ENCODE measurements at regions not wholly inside any gene's neighbourhood (a gene's known extent, or its start where the extent isn't known, plus 50 kb on each side); places are given as distances from the start of the nearest gene placed in this dataset.

- no peak overlapping the region for H3K23ac ChIP-seq (ENCODE audit: low read depth, low read length, poor library complexity)
- H3K4me1 ChIP-seq (ENCODE audit: control insufficient read depth in 2 of 2, insufficient read depth in 1 of 2, low read depth in 1 of 2, low read length in 2 of 2), result peaks cover 0 to 4% of the 10 kb centered on the region in 2 donors
- no peak for DNase-seq (ENCODE audit: low spot score)
- H2BK12ac ChIP-seq (ENCODE audit: low read length), result no peak overlapping the region
- no peaks in the 10 kb centered on the region for H3K36me3 ChIP-seq (replicated peaks in 1 of 2; ENCODE audit: control insufficient read depth in 2 of 2, insufficient read depth in 2 of 2, low read length in 2 of 2)
- H3K4me3 ChIP-seq (ENCODE audit: low read length in 2 of 2), result no peak overlapping the region
- H4K8ac ChIP-seq (ENCODE audit: low read depth, low read length), result no peak overlapping the region
- peaks cover 0 to 2% of the 10 kb centered on the region in 2 donors for H3K9me3 ChIP-seq (replicated peaks in 1 of 2; ENCODE audit: control insufficient read depth in 2 of 2, insufficient read depth in 1 of 2, low read depth in 1 of 2, low read length in 2 of 2)
- no peak overlapping the region for H3K18ac ChIP-seq (ENCODE audit: low read length)
- no peak overlapping the region for H4K91ac ChIP-seq (ENCODE audit: low read depth, low read length, poor library complexity)
- no peak overlapping the region for H3K4me2 ChIP-seq (ENCODE audit: insufficient read depth, low read length, poor library complexity, severe bottlenecking)
- no peak overlapping the region for H3K4ac ChIP-seq (ENCODE audit: low read length)
- H2AFZ ChIP-seq (ENCODE audit: low read length), result no peak overlapping the region
- H2BK5ac ChIP-seq (ENCODE audit: low read length), result no peak overlapping the region
- no peak overlapping the region for H2BK120ac ChIP-seq (ENCODE audit: low read depth, low read length)
- no peak overlapping the region for H3K27ac ChIP-seq (replicated peaks; ENCODE audit: low read length)
- no peaks in the 10 kb centered on the region for H3K79me1 ChIP-seq (ENCODE audit: low read depth, low read length)
- no peak overlapping the region for H3K9ac ChIP-seq (ENCODE audit: low read depth, low read length, poor library complexity)
- WGBS, 2 donors (ENCODE audit: extremely low coverage in 2 of 2, insufficient read length in 2 of 2, insufficient replicate concordance in 1 of 2), result no CpG with 5 or more reads among the region's 2 CpGs
- no peaks in the 10 kb centered on the region for H3K27me3 ChIP-seq (ENCODE audit: control insufficient read depth in 3 of 3, insufficient read depth in 3 of 3, low read depth in 1 of 3, low read length in 3 of 3)
- H2AK5ac ChIP-seq (ENCODE audit: low read depth, low read length), result no peak overlapping the region
- no peak overlapping the region for H3K14ac ChIP-seq (ENCODE audit: low read length)
- H2BK15ac ChIP-seq (ENCODE audit: low read length), result no peak overlapping the region
These were observed 170.0 kb upstream of the DAAM1 start for GRCh38 chr14:59018460-59018859.

DNA sequence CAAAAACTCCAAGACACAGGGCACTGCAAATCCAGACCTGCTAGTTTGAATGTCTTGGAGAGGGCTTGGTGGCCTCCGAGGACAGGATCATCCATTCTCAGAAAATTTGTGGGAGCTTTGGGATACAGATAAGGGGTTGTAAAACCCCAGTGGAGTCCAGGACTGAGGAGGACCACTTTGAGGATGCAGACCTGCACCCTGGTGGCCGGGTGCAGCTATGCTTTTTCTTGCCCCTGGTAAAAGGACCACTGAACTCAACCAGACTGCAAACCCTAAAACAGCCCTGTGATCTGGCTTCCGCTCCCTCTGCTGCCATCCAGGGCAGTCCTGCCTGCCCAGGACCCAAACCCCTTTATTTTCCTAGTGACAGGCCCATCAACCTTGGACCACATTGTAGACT is 169.5 kb upstream of the DAAM1 start:
- H3K27ac ChIP-seq (replicated peaks; ENCODE audit: low read length), result no peak overlapping the region
- H3K4me3 ChIP-seq (ENCODE audit: low read length in 2 of 2), result no peak overlapping the region
- no peaks in the 10 kb centered on the region for H3K79me1 ChIP-seq (ENCODE audit: low read depth, low read length)
- H4K91ac ChIP-seq (ENCODE audit: low read depth, low read length, poor library complexity), result no peak overlapping the region
- no peak overlapping the region for H2BK15ac ChIP-seq (ENCODE audit: low read length)
- H2BK120ac ChIP-seq (ENCODE audit: low read depth, low read length), result no peak overlapping the region
- no peak overlapping the region for H3K14ac ChIP-seq (ENCODE audit: low read length)
- no peak overlapping the region for H4K8ac ChIP-seq (ENCODE audit: low read depth, low read length)
- H3K27me3 ChIP-seq (ENCODE audit: control insufficient read depth in 3 of 3, insufficient read depth in 3 of 3, low read depth in 1 of 3, low read length in 3 of 3), result no peaks in the 10 kb centered on the region
- H3K9me3 ChIP-seq (replicated peaks in 1 of 2; ENCODE audit: control insufficient read depth in 2 of 2, insufficient read depth in 1 of 2, low read depth in 1 of 2, low read length in 2 of 2), result no peaks in the 10 kb centered on the region
- no peak overlapping the region for H3K4ac ChIP-seq (ENCODE audit: low read length)
- no peak overlapping the region for H2AFZ ChIP-seq (ENCODE audit: low read length)
- no peak for DNase-seq (ENCODE audit: low spot score)
- H3K23ac ChIP-seq (ENCODE audit: low read depth, low read length, poor library complexity), result no peak overlapping the region
- H3K18ac ChIP-seq (ENCODE audit: low read length), result no peak overlapping the region
- no peaks in the 10 kb centered on the region for H3K36me3 ChIP-seq (replicated peaks in 1 of 2; ENCODE audit: control insufficient read depth in 2 of 2, insufficient read depth in 2 of 2, low read length in 2 of 2)
- H2AK5ac ChIP-seq (ENCODE audit: low read depth, low read length), result no peak overlapping the region
- WGBS, 2 donors (ENCODE audit: extremely low coverage in 2 of 2, insufficient read length in 2 of 2, insufficient replicate concordance in 1 of 2), result no CpG with 5 or more reads among the region's 3 CpGs
- H3K9ac ChIP-seq (ENCODE audit: low read depth, low read length, poor library complexity), result no peak overlapping the region
- H3K4me2 ChIP-seq (ENCODE audit: insufficient read depth, low read length, poor library complexity, severe bottlenecking), result no peak overlapping the region
- no peak overlapping the region for H2BK5ac ChIP-seq (ENCODE audit: low read length)
- no peak overlapping the region for H2BK12ac ChIP-seq (ENCODE audit: low read length)
- peaks cover 0 to 4% of the 10 kb centered on the region in 2 donors for H3K4me1 ChIP-seq (ENCODE audit: control insufficient read depth in 2 of 2, insufficient read depth in 1 of 2, low read depth in 1 of 2, low read length in 2 of 2)

DNA sequence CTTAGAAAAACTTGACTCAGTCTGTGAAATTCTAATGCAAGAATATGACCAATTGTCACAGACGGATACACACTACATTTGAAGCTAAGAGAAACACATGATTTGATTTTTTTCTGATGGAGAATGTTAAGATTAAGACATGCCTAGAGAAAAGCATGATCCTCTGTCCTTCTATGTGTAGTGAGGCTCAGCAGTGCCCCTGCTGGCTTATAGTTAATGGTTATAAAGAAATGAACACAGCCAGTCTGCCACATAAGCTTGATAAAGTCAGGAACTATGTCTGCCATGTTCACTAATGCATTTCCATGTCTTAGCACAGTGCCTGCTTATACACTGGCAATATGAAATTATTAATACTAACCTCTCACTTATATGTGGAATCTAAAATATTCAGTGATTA is 168.1 kb upstream of the DAAM1 start:
- H3K4ac ChIP-seq (ENCODE audit: low read length), result no peak overlapping the region
- H3K36me3 ChIP-seq (replicated peaks in 1 of 2; ENCODE audit: control insufficient read depth in 2 of 2, insufficient read depth in 2 of 2, low read length in 2 of 2), result no peaks in the 10 kb centered on the region
- no peak for DNase-seq (ENCODE audit: low spot score)
- no peak overlapping the region for H2BK120ac ChIP-seq (ENCODE audit: low read depth, low read length)
- no peak overlapping the region for H4K8ac ChIP-seq (ENCODE audit: low read depth, low read length)
- H3K9me3 ChIP-seq (replicated peaks in 1 of 2; ENCODE audit: control insufficient read depth in 2 of 2, insufficient read depth in 1 of 2, low read depth in 1 of 2, low read length in 2 of 2), result no peaks in the 10 kb centered on the region
- no peaks in the 10 kb centered on the region for H3K27me3 ChIP-seq (ENCODE audit: control insufficient read depth in 3 of 3, insufficient read depth in 3 of 3, low read depth in 1 of 3, low read length in 3 of 3)
- no peak overlapping the region for H3K27ac ChIP-seq (replicated peaks; ENCODE audit: low read length)
- H3K9ac ChIP-seq (ENCODE audit: low read depth, low read length, poor library complexity), result no peak overlapping the region
- no CpG with 5 or more reads among the region's 1 CpG for WGBS, 2 donors (ENCODE audit: extremely low coverage in 2 of 2, insufficient read length in 2 of 2, insufficient replicate concordance in 1 of 2)
- H2AFZ ChIP-seq (ENCODE audit: low read length), result no peak overlapping the region
- H3K18ac ChIP-seq (ENCODE audit: low read length), result no peak overlapping the region
- no peak overlapping the region for H3K14ac ChIP-seq (ENCODE audit: low read length)
- no peaks in the 10 kb centered on the region for H3K79me1 ChIP-seq (ENCODE audit: low read depth, low read length)
- no peak overlapping the region for H2AK5ac ChIP-seq (ENCODE audit: low read depth, low read length)
- H3K4me2 ChIP-seq (ENCODE audit: insufficient read depth, low read length, poor library complexity, severe bottlenecking), result no peak overlapping the region
- H4K91ac ChIP-seq (ENCODE audit: low read depth, low read length, poor library complexity), result no peak overlapping the region
- H3K4me1 ChIP-seq (ENCODE audit: control insufficient read depth in 2 of 2, insufficient read depth in 1 of 2, low read depth in 1 of 2, low read length in 2 of 2), result peaks cover 0 to under 1% of the 10 kb centered on the region in 2 donors
- no peak overlapping the region for H3K23ac ChIP-seq (ENCODE audit: low read depth, low read length, poor library complexity)
- no peak overlapping the region for H2BK15ac ChIP-seq (ENCODE audit: low read length)
- H2BK5ac ChIP-seq (ENCODE audit: low read length), result no peak overlapping the region
- no peak overlapping the region for H3K4me3 ChIP-seq (ENCODE audit: low read length in 2 of 2)
- no peak overlapping the region for H2BK12ac ChIP-seq (ENCODE audit: low read length)

DNA sequence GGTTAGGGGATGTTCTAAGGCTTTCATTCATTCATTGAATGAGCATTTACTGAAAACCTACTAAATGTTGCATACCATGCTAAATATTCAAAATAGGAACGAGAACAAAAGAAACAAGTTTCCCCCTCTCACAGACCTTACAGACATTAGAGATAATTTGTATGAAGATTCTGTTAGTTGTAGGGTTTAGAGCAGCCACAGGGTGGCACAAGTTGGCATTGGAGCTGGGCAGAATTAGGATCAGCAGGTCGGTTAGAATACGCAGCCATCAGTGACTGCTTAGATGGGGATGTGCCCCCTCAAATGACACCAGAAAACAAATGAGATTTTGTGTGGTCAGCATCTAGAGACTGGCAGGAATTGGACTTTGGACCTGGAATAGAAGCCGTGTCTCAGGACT is 166.3 kb upstream of the DAAM1 start:
- Histone ChIP-seq H3K18ac (ENCODE audit: low read length) (no peak overlapping the region), H3K9ac (ENCODE audit: low read depth, low read length, poor library complexity) (no peak overlapping the region), H3K36me3 (replicated peaks in 1 of 2; ENCODE audit: control insufficient read depth in 2 of 2, insufficient read depth in 2 of 2, low read length in 2 of 2) (no peaks in the 10 kb centered on the region), H4K8ac (ENCODE audit: low read depth, low read length) (no peak overlapping the region), H2AFZ (ENCODE audit: low read length) (no peak overlapping the region), H2BK12ac (ENCODE audit: low read length) (no peak overlapping the region), H2AK5ac (ENCODE audit: low read depth, low read length) (no peak overlapping the region), H3K4ac (ENCODE audit: low read length) (no peak overlapping the region), H3K79me1 (ENCODE audit: low read depth, low read length) (no peaks in the 10 kb centered on the region), H3K14ac (ENCODE audit: low read length) (no peak overlapping the region), H3K4me2 (ENCODE audit: insufficient read depth, low read length, poor library complexity, severe bottlenecking) (no peak overlapping the region), H3K4me3 (ENCODE audit: low read length in 2 of 2) (no peak overlapping the region), H3K27ac (replicated peaks; ENCODE audit: low read length) (no peak overlapping the region), H2BK5ac (ENCODE audit: low read length) (no peak overlapping the region), H4K91ac (ENCODE audit: low read depth, low read length, poor library complexity) (no peak overlapping the region), H3K23ac (ENCODE audit: low read depth, low read length, poor library complexity) (no peak overlapping the region), H3K9me3 (replicated peaks in 1 of 2; ENCODE audit: control insufficient read depth in 2 of 2, insufficient read depth in 1 of 2, low read depth in 1 of 2, low read length in 2 of 2) (no peaks in the 10 kb centered on the region), H2BK120ac (ENCODE audit: low read depth, low read length) (no peak overlapping the region), H3K27me3 (ENCODE audit: control insufficient read depth in 3 of 3, insufficient read depth in 3 of 3, low read depth in 1 of 3, low read length in 3 of 3) (no peaks in the 10 kb centered on the region), H3K4me1 (ENCODE audit: control insufficient read depth in 2 of 2, insufficient read depth in 1 of 2, low read depth in 1 of 2, low read length in 2 of 2) (no peaks in the 10 kb centered on the region), H2BK15ac (ENCODE audit: low read length) (no peak overlapping the region)
- no CpG with 5 or more reads among the region's 4 CpGs for WGBS, 2 donors (ENCODE audit: extremely low coverage in 2 of 2, insufficient read length in 2 of 2, insufficient replicate concordance in 1 of 2)
- DNase-seq (ENCODE audit: low spot score), result no peak

Measured in neuronal stem cell (in vitro differentiated cells).